SU-DHL-6 (cell line): ENCODE measurements at regions not wholly inside any gene's neighbourhood (a gene's known extent, or its start where the extent isn't known, plus 50 kb on each side); places are given as distances from the start of the nearest gene placed in this dataset.

Source experiments
- CTCF ChIP-seq: fragments of 200-600 bp; sonication (generic); IDR thresholded peaks from one replicate; pipeline ENCODE4 v1.5.1; 2017; ENCODE audit warnings: antibody characterized with exemption, mild to moderate bottlenecking, low read length, moderate library complexity; ENCODE audit not compliant: insufficient read depth, poor library complexity, severe bottlenecking
- EZH2phosphoT487 ChIP-seq: fragments of 200-600 bp; sonication (generic), shearing (Covaris generic); conservative IDR thresholded peaks from 2 replicates; pipeline ENCODE4 v1.6.1; 2018; ENCODE audit warnings: mild to moderate bottlenecking, antibody characterized with exemption, low read length, moderate library complexity, mixed read lengths

GRCh38 chr3:76753599-76753998, 286.3 kb upstream of the ROBO2 start:
- TF ChIP-seq CTCF (no peak), EZH2phosphoT487 (no peak)
